C4-2B (cell line): ENCODE measurements at regions not wholly inside any gene's neighbourhood (a gene's known extent, or its start where the extent isn't known, plus 50 kb on each side); places are given as distances from the start of the nearest gene placed in this dataset.

Experiments used
- CTCF ChIP-seq: fragments of 450-650 bp; conservative IDR thresholded peaks from 2 replicates; pipeline ENCODE4 v1.5.1; 2017; ENCODE audit warnings: mild to moderate bottlenecking
- ZFX ChIP-seq: fragments of 450-650 bp; IDR thresholded peaks from 2 replicates; pipeline ENCODE4 v1.6.1; 2017

GRCh38 chr4:137206781-137207180 is 325.5 kb downstream of the PCDH18 start:
- no peak; the same call in 1 of the 2 replicates for TF ChIP-seq CTCF
- no peak for TF ChIP-seq ZFX
